Iris pigment epithelial cell (primary cell): ENCODE measurements at regions not wholly inside any gene's neighbourhood (a gene's known extent, or its start where the extent isn't known, plus 50 kb on each side); places are given as distances from the start of the nearest gene placed in this dataset.
"Not testable (repeated sequence)": the region's sequence is repeated elsewhere in the genome, so short reads cannot be mapped to it uniquely, and the experiment has no call there.

Source experiments
- DNase-seq: peaks from one replicate; pipeline ENCODE4 v3.0.0-alpha.2; 2011; ENCODE audit warnings: low read depth

DNA sequence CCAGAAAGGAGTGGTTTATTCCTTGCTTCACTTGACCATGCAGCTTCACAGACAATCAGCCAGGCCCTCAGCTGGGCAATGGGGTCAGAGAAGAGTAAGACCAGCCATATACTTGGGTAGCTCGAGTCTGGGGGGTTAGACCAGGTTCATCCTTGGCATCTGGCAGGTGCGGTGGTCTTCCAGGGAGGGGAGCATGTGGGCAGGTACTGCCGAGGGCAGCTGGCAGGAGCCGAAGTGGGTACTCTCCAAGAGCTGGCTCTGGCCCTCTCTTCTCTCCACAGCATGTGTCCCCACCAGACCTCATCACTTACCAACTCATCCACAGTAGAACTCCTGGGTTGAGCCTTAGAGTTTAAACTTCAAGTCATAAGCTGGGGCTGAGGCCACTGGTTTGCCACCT, 156.8 kb downstream of the FOXD2 start:
- no peak for DNase-seq

GRCh38 chr1:47596328-47596727, 158.5 kb downstream of the FOXD2 start:
- no peak for DNase-seq

DNA sequence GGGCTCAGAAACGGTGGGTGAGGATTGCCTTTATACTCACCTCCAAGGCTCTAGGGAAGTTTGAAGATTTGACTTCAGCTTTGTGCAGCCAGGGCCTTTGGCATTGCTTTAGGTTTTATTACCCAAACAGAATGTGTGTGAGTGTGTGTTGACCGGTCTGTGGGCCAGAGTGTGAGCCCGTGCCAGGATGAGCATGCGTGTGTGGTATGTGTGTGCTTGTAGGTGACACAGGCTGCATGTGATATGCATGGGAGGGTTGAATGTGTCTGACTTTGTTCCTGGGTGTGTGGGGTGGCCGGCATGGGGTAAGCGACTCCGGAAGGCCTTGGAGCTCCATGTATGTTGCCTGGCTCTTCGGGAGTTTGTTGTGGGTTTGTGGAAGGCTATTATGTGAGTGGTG, 160.5 kb downstream of the FOXD2 start:
- no peak for DNase-seq

- no peak for DNase-seq
These were observed 161.9 kb downstream of the FOXD2 start for GRCh38 chr1:47599777-47600176.

- DNase-seq = not testable (repeated sequence)
These were observed 164.6 kb downstream of the FOXD2 start for GRCh38 chr1:47602491-47602890.

DNA sequence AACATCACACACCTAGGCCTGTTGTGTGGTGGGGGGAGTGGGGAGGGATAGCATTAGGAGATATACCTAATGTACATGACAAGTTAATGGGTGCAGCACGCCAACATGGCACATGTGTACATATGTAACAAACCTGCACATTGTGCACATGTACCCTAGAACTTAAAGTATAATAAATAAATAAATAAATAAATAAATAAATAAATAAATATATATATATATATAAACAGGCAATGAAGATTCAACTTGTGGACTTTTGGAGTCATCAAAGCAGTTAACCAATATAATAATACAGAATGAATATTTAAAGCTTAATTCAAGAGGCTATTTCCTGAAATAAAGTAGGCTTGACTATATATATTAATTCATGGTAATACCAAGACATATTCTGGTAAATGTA, 167.0 kb downstream of the FOXD2 start:
- not testable (repeated sequence) for DNase-seq

DNA sequence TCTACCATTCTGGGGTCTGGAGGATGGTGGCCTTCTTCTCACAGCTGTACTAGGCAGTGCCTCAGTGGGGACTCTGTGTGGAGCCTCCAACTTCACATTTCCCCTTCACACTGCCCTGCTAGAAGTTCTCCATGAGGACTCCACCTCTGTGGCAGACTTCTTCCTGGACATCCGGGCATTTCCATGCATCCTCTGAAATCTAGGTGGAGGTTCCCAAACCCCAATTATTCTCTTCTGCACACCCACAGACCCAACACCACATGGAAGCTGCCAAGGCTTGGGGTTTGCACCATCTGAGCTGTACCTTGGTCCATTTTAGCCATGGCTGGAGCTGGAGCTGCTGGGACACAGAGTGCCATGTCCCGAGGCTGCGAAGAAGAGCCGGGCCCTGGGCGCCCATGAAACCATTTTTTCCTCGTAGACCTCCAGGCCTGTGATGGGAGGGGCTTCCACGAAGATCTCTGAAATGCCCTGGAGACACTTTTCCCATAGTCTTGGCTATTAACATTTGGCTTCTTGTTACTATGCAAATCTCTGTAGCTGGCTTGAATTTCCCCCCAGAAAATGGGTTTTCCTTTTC, 170.5 kb downstream of the FOXD2 start:
- no peak for DNase-seq

DNA sequence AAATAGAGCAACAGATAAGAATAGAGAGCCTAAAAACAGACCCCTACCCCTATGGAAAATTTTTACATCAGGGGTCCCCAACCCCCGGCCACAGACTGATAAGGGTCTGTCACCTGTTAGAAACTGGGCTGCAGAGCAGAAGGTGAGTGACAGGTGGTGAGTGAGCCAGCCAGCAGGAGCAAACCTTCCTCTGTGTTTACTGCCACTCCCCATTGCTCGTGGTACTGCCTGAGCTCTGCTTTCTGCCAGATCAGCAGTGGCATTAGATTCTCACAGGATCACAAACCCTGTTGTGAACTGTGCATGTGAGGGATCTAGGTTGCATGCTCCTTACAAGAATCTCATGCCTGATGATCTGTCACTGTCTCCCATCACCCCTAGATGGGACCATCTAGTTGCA, 174.1 kb downstream of the FOXD2 start:
- DNase-seq = no peak

- DNase-seq = no peak
These were observed 175.0 kb downstream of the FOXD2 start for GRCh38 chr1:47612819-47613218.

DNA sequence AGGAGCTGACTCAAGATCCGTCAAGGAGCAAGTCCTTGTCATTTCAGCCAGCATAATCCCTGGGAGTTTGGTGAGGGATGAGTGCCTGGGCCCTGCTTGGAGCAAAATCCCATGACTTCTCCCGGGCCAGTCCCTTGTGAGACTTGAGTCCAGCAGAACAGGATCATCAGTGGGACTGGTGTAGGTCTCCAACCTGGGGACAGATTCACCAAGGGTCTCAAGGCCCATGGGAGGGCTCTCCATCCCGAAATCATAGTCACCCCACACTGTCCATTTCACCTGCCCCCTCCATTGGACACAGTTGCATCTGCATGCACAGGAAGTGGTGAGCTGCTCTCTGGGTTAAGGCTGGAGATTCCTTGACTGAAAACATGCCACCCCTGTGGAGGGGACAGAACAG, 178.2 kb downstream of the FOXD2 start:
- DNase-seq = no peak

DNA sequence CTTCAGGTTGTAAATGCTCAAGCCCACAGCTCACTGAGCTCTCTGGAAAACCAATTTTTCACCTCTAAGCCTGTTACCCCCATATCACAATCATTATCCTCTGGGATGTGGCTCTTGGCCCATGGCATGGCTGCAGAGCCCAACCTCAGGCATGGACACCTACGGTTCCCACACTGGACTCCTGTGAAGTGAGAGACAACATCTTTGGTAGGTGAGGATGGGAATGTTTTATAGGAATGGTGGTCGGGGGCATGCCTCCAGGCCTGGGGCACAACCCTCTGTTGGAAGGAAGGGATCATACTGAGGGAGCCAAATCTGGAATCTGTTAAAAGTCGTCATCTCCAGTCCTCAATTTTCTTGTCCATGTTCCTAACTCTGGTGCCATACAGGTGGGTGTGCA, 179.1 kb downstream of the FOXD2 start:
- no peak for DNase-seq

DNA sequence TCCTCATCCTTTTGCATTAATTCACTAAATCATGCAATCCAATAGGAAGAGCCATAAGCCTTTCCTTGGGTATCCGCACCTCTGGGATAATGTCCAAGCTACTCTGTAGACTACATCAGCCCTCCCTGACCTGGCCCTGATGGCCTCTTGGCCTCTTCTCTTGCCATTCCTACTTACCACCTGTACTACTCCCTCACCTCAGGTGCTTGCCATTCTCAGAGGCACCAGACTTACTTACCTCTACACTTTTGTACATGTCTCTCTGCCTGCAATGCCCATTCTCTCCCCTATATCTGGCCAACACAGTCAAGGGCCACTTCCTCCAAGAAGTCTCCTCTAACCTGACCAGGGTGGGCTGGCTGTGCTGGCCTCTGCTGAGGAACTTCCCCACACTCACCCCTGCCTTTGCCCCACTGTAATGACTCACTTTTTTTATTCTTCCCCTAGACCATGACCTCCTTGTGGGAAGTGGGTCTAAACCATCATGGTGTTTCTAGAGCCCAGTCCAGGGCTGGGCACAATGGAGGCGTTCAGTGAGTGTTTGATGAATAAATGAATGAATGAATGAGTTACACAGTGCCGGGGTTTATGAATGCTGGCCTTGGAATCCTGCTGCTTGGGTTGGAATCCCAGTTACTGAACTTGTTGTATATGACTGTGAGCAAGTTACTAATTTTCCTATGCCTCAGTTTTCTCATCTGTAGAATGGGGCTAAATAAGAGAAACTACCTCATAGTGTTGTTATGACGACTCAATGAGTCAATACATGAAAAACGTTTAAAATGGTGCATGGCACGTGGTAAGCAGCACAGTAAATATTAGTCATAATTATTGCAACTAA, 179.8 kb downstream of the FOXD2 start:
- no peak for DNase-seq

DNA sequence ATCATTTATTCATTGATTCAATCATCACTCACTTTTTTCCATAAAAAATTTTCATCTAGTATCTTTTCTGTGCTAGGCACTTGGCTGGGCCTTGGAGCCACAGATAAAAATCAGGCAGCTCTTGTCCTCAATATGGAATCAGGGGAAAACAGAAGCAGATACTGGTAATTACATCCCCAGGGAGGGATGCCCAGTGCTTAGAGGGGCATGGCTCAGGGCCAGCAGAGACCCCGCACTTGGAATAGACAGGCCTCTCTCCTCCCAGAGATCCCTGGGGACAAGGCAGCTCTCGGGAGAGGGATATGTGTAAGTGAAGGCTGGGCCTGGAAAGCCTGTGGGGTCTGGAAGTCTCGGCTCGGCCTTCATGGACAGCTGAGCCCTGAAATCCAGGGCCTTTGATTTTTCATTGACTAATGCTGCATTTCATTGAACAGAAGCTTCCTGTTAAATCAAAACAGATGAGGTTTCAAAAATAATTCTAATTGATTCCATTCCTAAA, 180.4 kb downstream of the FOXD2 start:
- no peak for DNase-seq

DNA sequence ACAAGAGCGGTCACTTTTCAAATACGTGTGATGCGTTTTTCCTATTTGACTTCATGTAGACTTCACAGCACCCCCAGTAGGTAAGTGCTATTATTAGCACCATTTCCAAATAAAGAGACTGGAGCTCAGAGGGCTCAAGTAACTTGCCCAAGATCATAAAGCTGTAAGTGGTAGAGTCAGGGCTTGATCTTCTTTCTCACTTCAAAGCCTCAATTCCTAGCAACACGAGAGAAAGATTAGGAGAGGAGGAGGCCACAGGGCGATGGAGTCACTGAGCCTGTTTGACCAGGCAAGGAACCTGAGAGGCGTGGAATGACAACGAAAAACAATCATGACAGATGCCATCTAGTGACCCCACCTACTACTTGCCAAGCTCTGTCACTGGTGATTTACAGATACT, 181.0 kb downstream of the FOXD2 start:
- DNase-seq = no peak

DNA sequence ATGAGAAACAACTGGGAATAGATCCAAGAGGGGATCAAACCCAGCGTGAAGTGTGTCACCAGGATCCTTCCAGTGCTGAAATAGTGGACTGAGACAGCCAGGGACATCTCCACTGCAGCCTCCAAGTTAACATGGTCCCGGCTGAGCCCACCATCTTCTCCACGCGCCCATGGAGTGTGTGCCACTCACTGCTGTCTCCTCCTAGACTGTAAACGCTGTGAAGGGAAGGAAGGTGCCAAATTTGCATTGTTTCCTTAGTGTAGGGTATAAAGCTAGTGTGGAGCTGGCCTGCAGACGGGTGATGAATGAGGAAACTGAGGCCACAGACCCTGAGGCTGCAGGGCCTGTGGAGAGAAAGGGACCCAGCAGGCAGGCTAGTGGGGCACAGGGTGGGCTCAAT, 183.6 kb downstream of the FOXD2 start:
- DNase-seq = no peak

GRCh38 chr1:47621977-47622376, 184.1 kb downstream of the FOXD2 start:
- DNase-seq = no peak

DNA sequence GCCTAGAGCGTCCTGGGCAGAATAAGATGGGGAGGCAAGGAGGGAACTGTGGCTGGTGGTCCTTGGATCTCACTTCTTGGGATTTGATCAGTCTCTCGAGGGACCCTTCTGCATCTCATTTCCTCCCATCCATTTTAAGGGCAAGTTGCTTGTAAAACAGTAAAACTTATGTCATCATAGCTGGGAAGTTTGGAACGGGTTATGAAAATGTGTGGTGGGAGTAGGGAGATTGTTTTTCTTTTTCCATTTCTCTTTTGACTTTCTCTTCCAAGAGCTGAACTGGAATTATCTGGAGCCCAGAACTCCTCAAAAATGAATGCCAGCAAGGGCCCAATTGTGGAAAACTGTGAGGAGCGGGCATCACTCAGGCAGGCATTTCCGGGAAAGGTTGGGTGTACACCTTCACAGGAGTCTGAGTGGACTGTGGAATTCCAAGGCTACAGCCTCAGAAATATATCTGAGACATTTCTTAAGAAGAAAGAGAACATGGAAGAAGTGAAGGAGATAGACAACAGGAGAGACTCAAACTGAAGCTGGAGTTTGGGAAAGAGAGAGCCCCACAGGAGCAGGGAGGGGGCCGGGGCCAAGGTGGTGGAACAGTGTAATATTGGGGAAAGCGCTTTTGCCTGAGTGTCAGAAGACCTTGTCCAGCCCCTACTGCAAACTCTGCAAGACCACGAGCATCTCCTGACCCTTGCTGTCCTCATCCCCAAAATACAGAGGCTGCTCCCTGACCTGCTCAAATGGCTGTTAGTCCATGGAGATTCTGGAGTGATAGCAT, 185.1 kb downstream of the FOXD2 start:
- no peak for DNase-seq

DNA sequence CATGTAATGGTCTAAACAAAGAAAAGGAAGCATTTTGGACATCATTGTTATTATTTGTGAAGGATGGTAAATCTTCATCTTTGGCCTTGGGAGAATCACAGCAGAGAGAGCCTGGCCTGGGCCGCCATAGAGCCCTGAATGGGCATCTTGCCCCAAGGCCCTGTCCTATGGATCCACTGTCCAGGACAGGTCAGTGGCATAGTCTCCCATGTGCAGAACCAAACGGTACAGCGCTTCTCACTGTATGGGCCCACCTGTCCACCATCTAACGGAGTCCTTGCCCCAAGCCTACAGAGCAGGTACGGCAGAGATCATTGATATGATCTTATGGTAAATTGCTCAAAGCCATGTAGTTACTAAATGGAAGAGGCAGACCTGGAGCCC, 185.7 kb downstream of the FOXD2 start:
- no peak for DNase-seq

- no peak for DNase-seq
These were observed 186.7 kb downstream of the FOXD2 start for GRCh38 chr1:47624531-47624930.

GRCh38 chr1:47627016-47627415, 189.2 kb downstream of the FOXD2 start:
- DNase-seq = no peak

GRCh38 chr1:47627471-47628370, 189.9 kb downstream of the FOXD2 start:
- DNase-seq = no peak

- no peak for DNase-seq
These were observed 191.4 kb downstream of the FOXD2 start for GRCh38 chr1:47629201-47629600.
